ENCODE measurements at regions not wholly inside any gene's neighbourhood (a gene's known extent, or its start where the extent isn't known, plus 50 kb on each side); places are given as distances from the start of the nearest gene placed in this dataset.
A peak's percentile ranks its signal among the peaks of the same experiment; 100 is the strongest.

DNA sequence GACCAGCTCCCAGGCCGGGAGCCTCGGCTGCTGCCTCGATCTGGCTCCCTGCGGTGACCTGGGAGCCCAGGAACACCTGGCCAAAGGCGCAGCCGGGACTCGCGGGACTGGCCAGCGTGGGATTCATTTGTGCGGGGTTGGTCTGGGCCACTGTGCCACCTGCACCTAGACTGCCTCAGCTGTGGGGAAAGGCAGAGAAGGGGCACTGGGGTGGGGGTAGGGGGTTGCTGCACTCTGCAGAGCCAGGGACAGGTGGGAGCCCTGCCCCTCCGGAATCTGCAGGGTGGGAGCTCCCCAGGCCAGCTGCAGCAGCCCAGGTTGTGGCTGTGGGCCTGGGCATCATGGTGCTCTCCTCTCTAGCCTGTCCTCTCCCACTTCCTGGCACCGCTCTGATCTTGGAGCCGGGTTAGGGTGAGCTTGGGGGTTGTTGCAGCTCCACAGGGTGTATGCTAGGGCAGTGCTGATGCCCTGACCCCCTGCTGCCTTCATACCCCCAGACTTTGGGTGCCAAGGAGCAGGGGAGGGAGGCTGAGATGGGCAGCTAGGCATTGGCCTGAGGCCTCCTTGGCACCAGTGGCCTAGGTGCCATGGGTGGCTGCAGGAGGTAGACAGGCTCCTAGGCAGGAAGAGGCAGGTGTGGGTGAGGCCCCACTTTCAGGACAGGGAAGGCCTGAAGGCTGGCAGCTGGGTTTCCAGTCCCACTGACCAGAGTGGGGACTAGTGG, 57.5 kb upstream of the ETV3 start:
- H3K27ac Mint-ChIP-seq: no peak overlapping the region
- no peaks in the 10 kb centered on the region for H3K4me1 ChIP-seq (ENCODE audit: insufficient read depth, low read length)
- H3K36me3 Mint-ChIP-seq (ENCODE audit: low read depth): no peaks in the 10 kb centered on the region
- no peak overlapping the region for H3K27ac ChIP-seq (ENCODE audit: low read depth in 1 of 2, low read length in 2 of 2)
- no peaks in the 10 kb centered on the region for H3K4me1 Mint-ChIP-seq (ENCODE audit: low read depth)
- DNase-seq: no peak
- peaks cover 19 to 27% of the 10 kb centered on the region in 2 experiments for H3K27me3 ChIP-seq (ENCODE audit: control insufficient read depth in 1 of 2, insufficient read depth in 2 of 2, low read length in 2 of 2)
- no peaks in the 10 kb centered on the region for H3K9me3 Mint-ChIP-seq
- TF ChIP-seq, protein P1, sequence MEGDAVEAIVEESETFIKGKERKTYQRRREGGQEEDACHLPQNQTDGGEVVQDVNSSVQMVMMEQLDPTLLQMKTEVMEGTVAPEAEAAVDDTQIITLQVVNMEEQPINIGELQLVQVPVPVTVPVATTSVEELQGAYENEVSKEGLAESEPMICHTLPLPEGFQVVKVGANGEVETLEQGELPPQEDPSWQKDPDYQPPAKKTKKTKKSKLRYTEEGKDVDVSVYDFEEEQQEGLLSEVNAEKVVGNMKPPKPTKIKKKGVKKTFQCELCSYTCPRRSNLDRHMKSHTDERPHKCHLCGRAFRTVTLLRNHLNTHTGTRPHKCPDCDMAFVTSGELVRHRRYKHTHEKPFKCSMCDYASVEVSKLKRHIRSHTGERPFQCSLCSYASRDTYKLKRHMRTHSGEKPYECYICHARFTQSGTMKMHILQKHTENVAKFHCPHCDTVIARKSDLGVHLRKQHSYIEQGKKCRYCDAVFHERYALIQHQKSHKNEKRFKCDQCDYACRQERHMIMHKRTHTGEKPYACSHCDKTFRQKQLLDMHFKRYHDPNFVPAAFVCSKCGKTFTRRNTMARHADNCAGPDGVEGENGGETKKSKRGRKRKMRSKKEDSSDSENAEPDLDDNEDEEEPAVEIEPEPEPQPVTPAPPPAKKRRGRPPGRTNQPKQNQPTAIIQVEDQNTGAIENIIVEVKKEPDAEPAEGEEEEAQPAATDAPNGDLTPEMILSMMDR (IDR thresholded peaks at IDR 0.05): no peak
- H3K4me3 ChIP-seq (ENCODE audit: low read length): no peak overlapping the region
- intact Hi-C loops (cut with DNase I, micrococcal nuclease): loop anchor here in 1 of 2 experiments (10.0 kb wide), 1 partner anchor 299 kb away; no protein-coding TSS in a partner anchor
- H3K4me3 Mint-ChIP-seq: no peak overlapping the region
- POLR2A ChIA-PET: no interaction called here
- CTCF ChIA-PET: no interaction called here
- H3K9me3 ChIP-seq (ENCODE audit: control insufficient read depth in 1 of 2, insufficient read depth in 1 of 2, low read length in 2 of 2): peaks cover 0 to 10% of the 10 kb centered on the region in 2 experiments
- no peak for ATAC-seq (ENCODE audit: poor library complexity)
- H3K36me3 ChIP-seq (ENCODE audit: insufficient read depth, low read length): no peaks in the 10 kb centered on the region
- H3K27me3 Mint-ChIP-seq: peaks cover 66% of the 10 kb centered on the region

DNA sequence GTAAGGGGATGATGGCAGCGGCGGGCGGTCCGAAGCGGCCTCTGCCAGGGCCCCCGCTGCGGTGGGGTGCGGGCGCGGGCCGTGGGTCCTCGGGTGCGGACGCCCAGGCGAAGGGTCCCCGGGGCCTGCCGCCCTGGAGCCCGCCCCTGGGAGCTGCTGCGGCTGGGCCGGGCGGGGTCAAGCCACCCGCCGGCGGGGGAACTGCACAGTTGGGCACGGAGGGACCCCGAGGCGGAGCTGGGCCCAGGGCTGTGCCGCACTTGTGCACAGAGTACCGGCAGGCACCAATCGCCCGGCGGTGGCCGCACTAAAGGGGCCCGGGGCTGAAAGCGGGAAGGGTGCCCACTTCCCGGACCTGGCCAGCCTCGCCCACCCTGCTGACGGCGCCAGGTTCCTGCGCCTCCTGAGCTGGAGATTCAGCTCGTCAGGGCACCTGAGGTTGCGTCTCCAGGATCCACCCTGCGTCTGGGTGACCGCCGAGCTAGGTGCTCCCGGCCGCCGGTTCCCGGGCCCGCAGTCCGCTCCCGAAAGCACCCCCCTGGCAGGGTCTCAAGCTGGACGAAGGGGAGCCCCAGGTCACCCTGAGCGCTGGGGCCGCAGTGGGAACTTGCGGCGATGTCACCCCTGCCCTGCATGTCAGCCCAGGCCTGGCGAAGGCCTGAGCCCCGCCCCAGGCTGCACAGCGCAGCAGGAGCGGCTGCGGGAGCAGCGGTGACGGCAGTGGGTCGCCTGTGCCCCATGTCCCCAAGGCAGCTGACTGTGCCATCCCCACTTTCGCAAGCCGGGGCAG, 56.7 kb upstream of the ETV3 start:
- H3K27ac ChIP-seq (ENCODE audit: low read depth in 1 of 2, low read length in 2 of 2): no peak overlapping the region
- no peaks in the 10 kb centered on the region for H3K4me1 ChIP-seq (ENCODE audit: insufficient read depth, low read length)
- H3K27me3 ChIP-seq (ENCODE audit: control insufficient read depth in 1 of 2, insufficient read depth in 2 of 2, low read length in 2 of 2): peaks cover 19 to 27% of the 10 kb centered on the region in 2 experiments
- Mint-ChIP-seq H3K36me3 (ENCODE audit: low read depth) (no peaks in the 10 kb centered on the region), H3K9me3 (no peaks in the 10 kb centered on the region), H3K4me1 (ENCODE audit: low read depth) (no peaks in the 10 kb centered on the region), H3K27me3 (peaks cover 66% of the 10 kb centered on the region), H3K27ac (no peak overlapping the region), H3K4me3 (no peak overlapping the region)
- DNase-seq (no peak), ATAC-seq (ENCODE audit: poor library complexity) (no peak)
- ChIA-PET CTCF (no interaction called here), POLR2A (no interaction called here)
- intact Hi-C loops (cut with DNase I, micrococcal nuclease): loop anchor here (5.0 to 10.0 kb wide), 2 partner anchors 292 to 300 kb away; no protein-coding TSS in a partner anchor
- H3K4me3 ChIP-seq (ENCODE audit: low read length): no peak overlapping the region
- no peaks in the 10 kb centered on the region for H3K36me3 ChIP-seq (ENCODE audit: insufficient read depth, low read length)
- peaks cover 0 to 10% of the 10 kb centered on the region in 2 experiments for H3K9me3 ChIP-seq (ENCODE audit: control insufficient read depth in 1 of 2, insufficient read depth in 1 of 2, low read length in 2 of 2)
- TF ChIP-seq, protein P1 (IDR thresholded peaks at IDR 0.05): no peak

DNA sequence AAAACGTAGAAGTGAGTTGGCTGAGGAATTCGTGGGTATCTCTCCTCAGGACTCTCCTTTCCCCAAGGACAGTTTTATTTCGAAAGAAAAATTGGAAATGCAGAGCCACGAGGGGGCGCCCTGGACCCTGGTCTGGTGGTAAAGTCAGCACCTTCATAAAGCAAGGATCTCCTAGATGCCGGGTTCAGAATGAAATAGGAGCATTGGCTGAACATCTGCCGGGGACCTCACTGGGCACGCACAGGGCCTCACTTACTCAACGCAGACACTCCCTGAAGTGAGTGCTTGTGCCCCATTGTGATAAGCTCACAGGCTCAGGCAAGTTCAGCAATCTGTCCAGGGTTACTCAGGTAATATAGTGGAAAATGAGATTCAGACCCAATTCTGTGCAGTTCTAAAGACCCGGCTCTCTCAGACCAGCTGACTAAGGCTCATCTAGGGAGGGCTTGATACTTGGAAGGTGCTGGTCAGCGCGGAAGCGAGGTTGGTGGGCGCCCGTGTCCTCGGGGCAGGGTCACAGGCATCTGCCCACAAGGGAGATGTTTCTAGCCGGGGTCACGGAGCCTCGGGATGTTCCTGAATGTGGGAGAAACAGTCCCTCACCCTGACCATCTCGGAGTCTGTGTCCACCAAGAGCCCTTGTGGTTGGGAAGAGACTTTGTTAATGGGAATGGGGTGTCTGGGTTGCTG, 55.7 kb upstream of the ETV3 start:
- peaks cover 0 to 10% of the 10 kb centered on the region in 2 experiments for H3K9me3 ChIP-seq (ENCODE audit: control insufficient read depth in 1 of 2, insufficient read depth in 1 of 2, low read length in 2 of 2)
- H3K9me3 Mint-ChIP-seq: no peaks in the 10 kb centered on the region
- POLR2A ChIA-PET: no interaction called here

More for the DNA sequence above, 55.7 kb upstream of the ETV3 start:
- TF ChIP-seq, protein P1 (IDR thresholded peaks at IDR 0.05): peak; percentile 54
- H3K36me3 Mint-ChIP-seq (ENCODE audit: low read depth): no peaks in the 10 kb centered on the region
- no peaks in the 10 kb centered on the region for H3K36me3 ChIP-seq (ENCODE audit: insufficient read depth, low read length)
- no peaks in the 10 kb centered on the region for H3K4me1 Mint-ChIP-seq (ENCODE audit: low read depth)
- H3K27me3 Mint-ChIP-seq: peaks cover 72% of the 10 kb centered on the region
- H3K4me1 ChIP-seq (ENCODE audit: insufficient read depth, low read length): no peaks in the 10 kb centered on the region
- CTCF ChIA-PET: no interaction called here
- no peak overlapping the region for H3K4me3 Mint-ChIP-seq
- H3K4me3 ChIP-seq (ENCODE audit: low read length): no peak overlapping the region
- no peak overlapping the region for H3K27ac ChIP-seq (ENCODE audit: low read depth in 1 of 2, low read length in 2 of 2)
- ATAC-seq (ENCODE audit: poor library complexity) (no peak), DNase-seq (peak in 12 of 14 experiments; percentile 15 to 58 (median 34))
- intact Hi-C loops (cut with DNase I, micrococcal nuclease): loop anchor here (5.0 to 10.0 kb wide), 2 partner anchors 293 to 301 kb away; no protein-coding TSS in a partner anchor
- peaks cover 19 to 27% of the 10 kb centered on the region in 2 experiments for H3K27me3 ChIP-seq (ENCODE audit: control insufficient read depth in 1 of 2, insufficient read depth in 2 of 2, low read length in 2 of 2)
- no peak overlapping the region for H3K27ac Mint-ChIP-seq
